ENCODE measurements at regions not wholly inside any gene's neighbourhood (a gene's known extent, or its start where the extent isn't known, plus 50 kb on each side); places are given as distances from the start of the nearest gene placed in this dataset.
A peak's percentile ranks its signal among the peaks of the same experiment; 100 is the strongest.

DNA sequence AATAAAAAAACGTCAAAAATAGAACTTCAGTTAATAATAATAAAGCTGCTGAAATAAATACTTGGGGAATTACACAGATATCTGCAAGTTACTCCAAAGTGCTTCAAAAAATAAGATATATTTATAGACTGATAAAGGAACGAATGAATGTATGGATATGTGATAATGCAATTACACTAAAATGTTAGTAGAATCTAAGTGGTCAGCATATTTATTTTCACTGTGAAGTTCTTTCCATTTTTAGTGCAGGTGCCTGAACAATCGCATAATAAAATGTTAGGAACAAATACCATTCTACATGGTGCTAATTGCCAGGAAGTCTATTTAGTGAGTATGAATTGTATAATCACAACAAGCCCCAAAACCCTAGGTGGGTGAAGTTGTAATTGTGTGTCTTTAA lies 169.6 kb upstream of the RGPD4 start:
- no peaks in the 10 kb centered on the region for H3K36me3 ChIP-seq (ENCODE audit: control insufficient read depth, insufficient read depth, low read length)
- DNase-seq (ENCODE audit: extremely low read depth in 1 of 4, low spot score in 3 of 4) (no peak), ATAC-seq (no peak), FAIRE-seq (no peak)
- in situ Hi-C loops (cut with MboI), result no loop called here
- ChIA-PET POLR2A (no interaction called here), CTCF (ENCODE audit: low intra/inter-chr PET ratio) (no interaction called here)
- H4K20me1 ChIP-seq (replicated peaks; ENCODE audit: control insufficient read depth, insufficient read depth, low read length), result no peaks in the 10 kb centered on the region
- no peak overlapping the region for H3K27ac ChIP-seq (ENCODE audit: extremely low read depth, low read depth, low read length)
- TF ChIP-seq ZNF316 (IDR thresholded peaks at IDR 0.05), result peak; percentile 32; the same call in 1 of the 2 replicates
- no peak for TF ChIP-seq NFIC (IDR thresholded peaks at IDR 0.05)
- H3K4me1 ChIP-seq (replicated peaks in 1 of 2; ENCODE audit: control insufficient read depth in 2 of 2, insufficient read depth in 2 of 2, low read length in 2 of 2), result no peaks in the 10 kb centered on the region
- no TSS peak for BruUV-seq (replicated peaks)
- no peaks in the 10 kb centered on the region for H3K9me1 ChIP-seq (ENCODE audit: control insufficient read depth, insufficient read depth, low read length)
- no peak overlapping the region for H2AFZ ChIP-seq (ENCODE audit: low read depth, low read length)
- no peak overlapping the region for H3K4me3 ChIP-seq
- WGBS (ENCODE audit: insufficient coverage, low coverage, missing lambda C conversion rate), result 18% methylated on average over 3 of the region's 3 CpGs
- no peaks in the 10 kb centered on the region for H3K27me3 ChIP-seq (ENCODE audit: control insufficient read depth in 2 of 2, insufficient read depth in 2 of 2, low read length in 2 of 2)
- H3K9ac ChIP-seq (ENCODE audit: insufficient read depth in 1 of 2, low read depth in 2 of 2, low read length in 2 of 2), result no peak overlapping the region
- H3K79me2 ChIP-seq (ENCODE audit: control insufficient read depth, insufficient read depth, low read length), result no peaks in the 10 kb centered on the region
- H3K4me2 ChIP-seq (ENCODE audit: insufficient read depth, low read length), result no peak overlapping the region
- no peaks in the 10 kb centered on the region for H3K9me3 ChIP-seq (replicated peaks; ENCODE audit: control insufficient read depth, insufficient read depth, low read depth, low read length)
- intact Hi-C loops (cut with micrococcal nuclease), result no loop called here

DNA sequence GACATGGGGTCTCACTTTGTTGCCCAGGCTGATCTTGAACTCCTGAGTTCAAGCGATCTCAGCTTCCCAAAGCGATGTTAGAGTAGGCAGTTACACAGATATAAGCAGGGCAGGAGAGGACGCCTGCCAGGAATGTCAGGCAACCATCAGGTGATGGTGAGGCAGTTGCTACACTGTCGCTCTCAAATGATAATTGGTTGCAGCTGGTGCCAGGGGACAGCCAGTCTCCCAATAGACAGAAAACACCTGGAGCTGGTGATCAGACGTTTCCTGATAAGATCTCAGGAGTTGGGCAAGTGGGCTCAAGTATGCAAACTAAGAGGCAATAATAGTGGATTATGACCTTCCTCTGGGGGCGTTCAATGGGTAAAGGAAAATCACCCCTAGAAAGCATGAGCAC lies 163.1 kb upstream of the RGPD4 start:
- no peaks in the 10 kb centered on the region for H3K27me3 ChIP-seq (ENCODE audit: control insufficient read depth in 2 of 2, insufficient read depth in 2 of 2, low read length in 2 of 2)
- ChIA-PET CTCF (ENCODE audit: low intra/inter-chr PET ratio) (no interaction called here), POLR2A (interaction anchor here (1.4 kb wide), 1 partner anchor 13 kb away, joined by 3 read pairs; no protein-coding TSS in a partner anchor)
- H3K9ac ChIP-seq (ENCODE audit: insufficient read depth in 1 of 2, low read depth in 2 of 2, low read length in 2 of 2), result no peak overlapping the region
- intact Hi-C loops (cut with micrococcal nuclease) (no loop called here), in situ Hi-C loops (cut with MboI) (no loop called here)
- no peak for ATAC-seq
- TF ChIP-seq NR4A1 (CRISPR knock-in tag; IDR thresholded peaks at IDR 0.05), result no peak
- no peak for TF ChIP-seq NR4A1 (tag; IDR thresholded peaks at IDR 0.05)
- TF ChIP-seq ZNF436 (CRISPR knock-in tag; IDR thresholded peaks at IDR 0.05), result no peak
- TF ChIP-seq NR2C2 (CRISPR knock-in tag; IDR thresholded peaks at IDR 0.05), result no peak
- TF ChIP-seq NR2C2 (tag; IDR thresholded peaks at IDR 0.05), result no peak
- TF ChIP-seq BHLHE40 (IDR thresholded peaks at IDR 0.05; ENCODE audit: low read length), result no peak
- no peak for TF ChIP-seq POU5F1 (IDR thresholded peaks at IDR 0.05; ENCODE audit: borderline replicate concordance, low read depth, low read length, partially characterized antibody)
- TF ChIP-seq, protein P1, sequence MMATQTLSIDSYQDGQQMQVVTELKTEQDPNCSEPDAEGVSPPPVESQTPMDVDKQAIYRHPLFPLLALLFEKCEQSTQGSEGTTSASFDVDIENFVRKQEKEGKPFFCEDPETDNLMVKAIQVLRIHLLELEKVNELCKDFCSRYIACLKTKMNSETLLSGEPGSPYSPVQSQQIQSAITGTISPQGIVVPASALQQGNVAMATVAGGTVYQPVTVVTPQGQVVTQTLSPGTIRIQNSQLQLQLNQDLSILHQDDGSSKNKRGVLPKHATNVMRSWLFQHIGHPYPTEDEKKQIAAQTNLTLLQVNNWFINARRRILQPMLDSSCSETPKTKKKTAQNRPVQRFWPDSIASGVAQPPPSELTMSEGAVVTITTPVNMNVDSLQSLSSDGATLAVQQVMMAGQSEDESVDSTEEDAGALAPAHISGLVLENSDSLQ (IDR thresholded peaks at IDR 0.05), result no peak
- no peak for TF ChIP-seq CBFA2T3 (IDR thresholded peaks at IDR 0.05)
- TF ChIP-seq ZNF644 (tag; IDR thresholded peaks at IDR 0.05; ENCODE audit: low read depth), result no peak
- TF ChIP-seq PRMT5 (CRISPR knock-in tag; IDR thresholded peaks at IDR 0.05), result no peak
- no peak for TF ChIP-seq KHSRP (IDR thresholded peaks at IDR 0.05)
- TF ChIP-seq SRSF3 (IDR thresholded peaks at IDR 0.05; ENCODE audit: insufficient read depth, low read length), result no peak
- no peak for TF ChIP-seq ZNF311 (CRISPR knock-in tag; IDR thresholded peaks at IDR 0.05)
- no peak for TF ChIP-seq ZSCAN29 (IDR thresholded peaks at IDR 0.05)
- no peak for FAIRE-seq
- no peaks in the 10 kb centered on the region for H3K36me3 ChIP-seq (ENCODE audit: control insufficient read depth, insufficient read depth, low read length)
- DNase-seq (ENCODE audit: extremely low read depth in 1 of 4, low spot score in 3 of 4), result no peak
- no peak overlapping the region for H3K4me3 ChIP-seq
- H3K9me1 ChIP-seq (ENCODE audit: control insufficient read depth, insufficient read depth, low read length), result no peaks in the 10 kb centered on the region
- WGBS (ENCODE audit: insufficient coverage, low coverage, missing lambda C conversion rate), result 8% methylated on average over 6 of the region's 6 CpGs
- no peak overlapping the region for H2AFZ ChIP-seq (ENCODE audit: low read depth, low read length)
- H4K20me1 ChIP-seq (replicated peaks; ENCODE audit: control insufficient read depth, insufficient read depth, low read length), result no peaks in the 10 kb centered on the region
- H3K27ac ChIP-seq (ENCODE audit: extremely low read depth, low read depth, low read length), result no peak overlapping the region
- H3K4me2 ChIP-seq (ENCODE audit: insufficient read depth, low read length), result no peak overlapping the region
- no peaks in the 10 kb centered on the region for H3K79me2 ChIP-seq (ENCODE audit: control insufficient read depth, insufficient read depth, low read length)
- H3K4me1 ChIP-seq (replicated peaks in 1 of 2; ENCODE audit: control insufficient read depth in 2 of 2, insufficient read depth in 2 of 2, low read length in 2 of 2), result no peaks in the 10 kb centered on the region
- no peaks in the 10 kb centered on the region for H3K9me3 ChIP-seq (replicated peaks; ENCODE audit: control insufficient read depth, insufficient read depth, low read depth, low read length)
- BruUV-seq (replicated peaks), result no TSS peak

Measured in K562 (cell line).